ENCODE measurements at regions not wholly inside any gene's neighbourhood (a gene's known extent, or its start where the extent isn't known, plus 50 kb on each side); places are given as distances from the start of the nearest gene placed in this dataset.

DNA sequence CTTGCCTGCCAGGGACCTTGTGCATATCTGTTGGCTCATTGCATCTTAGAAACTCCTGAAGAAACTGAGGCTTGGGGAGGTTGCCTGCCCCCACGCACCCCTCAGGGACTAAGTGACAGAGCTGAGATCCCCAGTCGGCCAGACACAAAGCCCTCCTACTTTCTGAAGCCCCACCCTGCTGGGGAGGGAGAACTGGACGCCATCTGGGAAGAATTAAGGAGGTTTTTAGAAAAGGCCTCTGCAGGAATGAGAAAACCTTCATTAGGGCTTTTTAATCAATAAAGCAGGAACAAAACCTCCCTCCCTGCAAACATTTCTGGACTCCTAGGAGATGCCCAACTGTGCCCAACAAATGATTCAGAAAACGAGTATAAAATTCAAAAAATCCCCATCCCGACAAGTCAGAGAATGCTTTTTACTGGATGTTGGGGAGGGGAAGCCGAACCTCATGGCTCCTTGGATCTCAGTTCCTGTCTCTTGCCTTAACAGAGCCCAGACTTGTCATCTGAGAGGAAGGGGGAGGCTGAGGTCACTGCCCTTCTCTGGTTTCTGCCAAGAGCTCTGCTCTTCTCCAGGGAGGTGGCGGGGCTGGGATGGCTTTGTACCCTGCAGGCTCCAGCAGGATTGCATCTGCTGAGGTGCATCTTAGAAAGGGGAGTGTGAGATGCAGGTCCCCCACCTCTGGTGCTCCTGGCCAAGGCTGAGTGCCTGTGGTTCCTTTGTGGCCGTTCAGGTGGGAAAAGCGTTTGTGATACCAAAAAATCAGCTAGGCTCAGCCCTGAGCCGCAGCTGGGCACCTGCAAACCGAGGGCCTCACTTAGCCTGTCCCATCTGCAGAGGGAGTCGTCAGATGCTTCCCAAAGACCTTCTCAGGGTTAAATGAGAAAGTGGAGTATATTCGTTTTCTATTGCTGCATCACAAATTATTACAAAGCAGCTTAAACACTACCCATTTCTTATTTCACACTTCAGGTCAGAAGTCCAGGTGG lies 142.4 kb downstream of the ZFP36L2 start (continued):
- TF ChIP-seq, protein P1, sequence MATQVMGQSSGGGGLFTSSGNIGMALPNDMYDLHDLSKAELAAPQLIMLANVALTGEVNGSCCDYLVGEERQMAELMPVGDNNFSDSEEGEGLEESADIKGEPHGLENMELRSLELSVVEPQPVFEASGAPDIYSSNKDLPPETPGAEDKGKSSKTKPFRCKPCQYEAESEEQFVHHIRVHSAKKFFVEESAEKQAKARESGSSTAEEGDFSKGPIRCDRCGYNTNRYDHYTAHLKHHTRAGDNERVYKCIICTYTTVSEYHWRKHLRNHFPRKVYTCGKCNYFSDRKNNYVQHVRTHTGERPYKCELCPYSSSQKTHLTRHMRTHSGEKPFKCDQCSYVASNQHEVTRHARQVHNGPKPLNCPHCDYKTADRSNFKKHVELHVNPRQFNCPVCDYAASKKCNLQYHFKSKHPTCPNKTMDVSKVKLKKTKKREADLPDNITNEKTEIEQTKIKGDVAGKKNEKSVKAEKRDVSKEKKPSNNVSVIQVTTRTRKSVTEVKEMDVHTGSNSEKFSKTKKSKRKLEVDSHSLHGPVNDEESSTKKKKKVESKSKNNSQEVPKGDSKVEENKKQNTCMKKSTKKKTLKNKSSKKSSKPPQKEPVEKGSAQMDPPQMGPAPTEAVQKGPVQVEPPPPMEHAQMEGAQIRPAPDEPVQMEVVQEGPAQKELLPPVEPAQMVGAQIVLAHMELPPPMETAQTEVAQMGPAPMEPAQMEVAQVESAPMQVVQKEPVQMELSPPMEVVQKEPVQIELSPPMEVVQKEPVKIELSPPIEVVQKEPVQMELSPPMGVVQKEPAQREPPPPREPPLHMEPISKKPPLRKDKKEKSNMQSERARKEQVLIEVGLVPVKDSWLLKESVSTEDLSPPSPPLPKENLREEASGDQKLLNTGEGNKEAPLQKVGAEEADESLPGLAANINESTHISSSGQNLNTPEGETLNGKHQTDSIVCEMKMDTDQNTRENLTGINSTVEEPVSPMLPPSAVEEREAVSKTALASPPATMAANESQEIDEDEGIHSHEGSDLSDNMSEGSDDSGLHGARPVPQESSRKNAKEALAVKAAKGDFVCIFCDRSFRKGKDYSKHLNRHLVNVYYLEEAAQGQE (IDR thresholded peaks at IDR 0.05; ENCODE audit: low read depth) = no peak

DNA sequence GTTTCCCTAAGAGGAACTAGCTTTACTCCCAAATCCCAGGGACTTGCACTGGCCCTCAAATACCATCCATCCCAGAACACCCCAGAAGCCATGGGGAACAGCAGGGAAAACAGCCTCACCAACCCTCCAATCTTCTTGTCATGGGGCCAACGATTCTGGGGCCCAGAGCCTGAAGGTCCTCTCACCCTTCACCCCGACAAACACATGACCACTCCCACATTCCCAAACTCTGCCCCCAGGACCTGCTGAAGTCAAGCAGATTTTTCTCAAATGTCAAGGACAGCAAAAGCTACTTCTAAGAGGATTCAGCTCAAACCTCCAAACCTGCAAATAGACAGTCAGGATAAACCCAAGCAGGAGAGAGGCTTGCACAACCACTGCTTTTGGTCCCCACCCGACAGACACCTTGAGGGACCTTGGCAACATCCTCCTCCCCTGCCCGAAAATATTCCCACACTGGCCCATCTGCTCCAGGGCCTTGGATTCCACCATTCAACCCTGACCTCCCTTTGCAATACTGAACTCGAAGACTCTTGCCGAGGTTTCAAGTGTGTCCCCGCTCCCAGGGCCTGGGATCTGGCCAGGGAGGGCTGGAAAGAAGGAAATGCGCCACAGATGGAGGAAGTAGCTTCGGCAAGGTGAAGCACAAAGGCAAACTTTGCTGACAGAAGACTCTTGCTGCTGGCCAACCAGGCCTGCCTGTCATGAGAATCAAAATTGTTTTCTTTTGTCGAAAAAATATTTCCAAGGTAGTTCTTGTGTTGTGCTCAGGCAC lies 143.3 kb downstream of the ZFP36L2 start:
- BruUV-seq (replicated peaks) = no TSS peak
- Histone ChIP-seq H3K27ac (ENCODE audit: low read depth, low read length) (no peak overlapping the region), H3K79me2 (ENCODE audit: insufficient read depth, low read length) (no peaks in the 10 kb centered on the region), H3K9me2 (ENCODE audit: insufficient read depth) (no peaks in the 10 kb centered on the region), H3K36me3 (ENCODE audit: control insufficient read depth in 1 of 2, insufficient read depth in 2 of 2, low read length in 2 of 2) (no peaks in the 10 kb centered on the region), H3K4me1 (ENCODE audit: control insufficient read depth in 1 of 2, insufficient read depth in 2 of 2, low read length in 2 of 2) (peaks cover 0 to 18% of the 10 kb centered on the region in 2 experiments; a peak in 2 of 4 replicates), H3K4me3 (replicated peaks in 1 of 2; ENCODE audit: low read depth in 1 of 2, low read length in 2 of 2) (no peak overlapping the region), H3K9me3 (ENCODE audit: control insufficient read depth in 1 of 2, insufficient read depth in 1 of 2, low read depth in 1 of 2, low read length in 2 of 2) (no peaks in the 10 kb centered on the region), H3K27me3 (ENCODE audit: insufficient read depth, low read length) (no peaks in the 10 kb centered on the region), H2AFZ (ENCODE audit: low read depth, low read length, poor library complexity, severe bottlenecking) (no peak overlapping the region), H3K4me2 (ENCODE audit: low read length) (no peak overlapping the region), H3K9ac (ENCODE audit: low read length) (no peak overlapping the region), H4K20me1 (ENCODE audit: insufficient read depth) (no peaks in the 10 kb centered on the region)
- TF ChIP-seq SRF (IDR thresholded peaks at IDR 0.05; ENCODE audit: low read depth) (no peak), SP1 (IDR thresholded peaks at IDR 0.05; ENCODE audit: low read depth) (no peak), EGR1 (IDR thresholded peaks at IDR 0.05; ENCODE audit: low read depth) (no peak), EZH2 (IDR thresholded peaks at IDR 0.05) (no peak), EZH2phosphoT487 (IDR thresholded peaks at IDR 0.05; ENCODE audit: borderline replicate concordance) (no peak), JUND (IDR thresholded peaks at IDR 0.05) (no peak), SIN3A (IDR thresholded peaks at IDR 0.05; ENCODE audit: low read depth) (no peak)
- TF ChIP-seq, protein P2, sequence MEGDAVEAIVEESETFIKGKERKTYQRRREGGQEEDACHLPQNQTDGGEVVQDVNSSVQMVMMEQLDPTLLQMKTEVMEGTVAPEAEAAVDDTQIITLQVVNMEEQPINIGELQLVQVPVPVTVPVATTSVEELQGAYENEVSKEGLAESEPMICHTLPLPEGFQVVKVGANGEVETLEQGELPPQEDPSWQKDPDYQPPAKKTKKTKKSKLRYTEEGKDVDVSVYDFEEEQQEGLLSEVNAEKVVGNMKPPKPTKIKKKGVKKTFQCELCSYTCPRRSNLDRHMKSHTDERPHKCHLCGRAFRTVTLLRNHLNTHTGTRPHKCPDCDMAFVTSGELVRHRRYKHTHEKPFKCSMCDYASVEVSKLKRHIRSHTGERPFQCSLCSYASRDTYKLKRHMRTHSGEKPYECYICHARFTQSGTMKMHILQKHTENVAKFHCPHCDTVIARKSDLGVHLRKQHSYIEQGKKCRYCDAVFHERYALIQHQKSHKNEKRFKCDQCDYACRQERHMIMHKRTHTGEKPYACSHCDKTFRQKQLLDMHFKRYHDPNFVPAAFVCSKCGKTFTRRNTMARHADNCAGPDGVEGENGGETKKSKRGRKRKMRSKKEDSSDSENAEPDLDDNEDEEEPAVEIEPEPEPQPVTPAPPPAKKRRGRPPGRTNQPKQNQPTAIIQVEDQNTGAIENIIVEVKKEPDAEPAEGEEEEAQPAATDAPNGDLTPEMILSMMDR (IDR thresholded peaks at IDR 0.05 in 2 of 3, conservative IDR thresholded peaks at IDR 0.05 in 1 of 3; ENCODE audit: borderline replicate concordance in 1 of 3, insufficient read depth in 1 of 3, low read depth in 2 of 3, low read length in 2 of 3) = no peak
- ChIA-PET POLR2A (no interaction called here), CTCF (no interaction called here), RAD21 (ENCODE audit: low non-redundant PET in 1 of 2, low total read pairs in 2 of 2, uncharacterized antibody in 2 of 2, unreplicated experiment in 2 of 2) (no interaction called here)
- no peak for ATAC-seq
- DNase-seq (ENCODE audit: low read depth, low spot score) = no peak
- intact Hi-C loops (cut with micrococcal nuclease) = no loop called here
